SK-N-SH treated with all-trans-retinoic acid at 6 μM for 48 hours (cell line): ENCODE measurements at regions not wholly inside any gene's neighbourhood (a gene's known extent, or its start where the extent isn't known, plus 50 kb on each side); places are given as distances from the start of the nearest gene placed in this dataset.

Experiments
- ATAC-seq: fragments of 200-7000 bp; cut with Tn5 transposase; 3 replicates; pipeline ENCODE4 v1.9.1; 2020; ENCODE audit warnings: mild to moderate bottlenecking, moderate library complexity
- ARNTL ChIP-seq: fragments of 450-650 bp; formaldehyde crosslinking; IDR thresholded peaks from 2 replicates; pipeline ENCODE4 v1.5.0; 2020; ENCODE audit warnings: low read depth, mild to moderate bottlenecking, moderate library complexity, borderline replicate concordance
- BACH2 ChIP-seq: fragments of 250-450 bp; sonication (Bioruptor Pico); IDR thresholded peaks from 2 replicates; pipeline ENCODE4 v1.9.0; 2021; ENCODE audit warnings: mild to moderate bottlenecking, borderline replicate concordance
- CREB5 ChIP-seq: fragments of 250-450 bp; sonication (Bioruptor Pico); IDR thresholded peaks from 2 replicates; pipeline ENCODE4 v1.5.1; 2020; ENCODE audit warnings: low read depth, mild to moderate bottlenecking, moderate library complexity
- CSDC2 ChIP-seq: fragments of 250-450 bp; sonication (Bioruptor Pico); IDR thresholded peaks from 2 replicates; pipeline ENCODE4 v1.5.0; 2020; ENCODE audit warnings: mild to moderate bottlenecking, moderate library complexity
- CSRNP3 ChIP-seq: fragments of 250-450 bp; sonication (Bioruptor Pico); IDR thresholded peaks from 2 replicates; pipeline ENCODE4 v1.5.1; 2021; ENCODE audit warnings: mild to moderate bottlenecking, moderate library complexity
- ESRRG ChIP-seq: fragments of 250-450 bp; sonication (Bioruptor Pico); IDR thresholded peaks from 2 replicates; pipeline ENCODE4 v1.6.1; 2021; ENCODE audit warnings: mild to moderate bottlenecking
- GLIS3 ChIP-seq: fragments of 250-450 bp; sonication (Bioruptor Pico); IDR thresholded peaks from 2 replicates; pipeline ENCODE4 v1.5.0; 2020; ENCODE audit warnings: mild to moderate bottlenecking, moderate library complexity
- ISL1 ChIP-seq: fragments of 250-450 bp; sonication (Bioruptor Pico); IDR thresholded peaks from 2 replicates; pipeline ENCODE4 v2.1.2; 2022; ENCODE audit warnings: mild to moderate bottlenecking, moderate library complexity
- OSR1 ChIP-seq: fragments of 250-450 bp; sonication (Bioruptor Pico); IDR thresholded peaks from 2 replicates; pipeline ENCODE4 v1.8.0; 2022; ENCODE audit warnings: moderate library complexity, mild to moderate bottlenecking, inconsistent platforms
- PATZ1 ChIP-seq: fragments of 250-450 bp; sonication (Bioruptor Pico); IDR thresholded peaks from 2 replicates; pipeline ENCODE4 v1.8.0; 2020; ENCODE audit warnings: mild to moderate bottlenecking, moderate library complexity, borderline replicate concordance
- POU6F1 ChIP-seq: fragments of 250-450 bp; sonication (Bioruptor Pico); IDR thresholded peaks from 2 replicates; pipeline ENCODE4 v1.8.0; 2021; ENCODE audit warnings: low read depth, mild to moderate bottlenecking, moderate library complexity, borderline replicate concordance
- RARB ChIP-seq: fragments of 250-450 bp; sonication (Bioruptor Pico); IDR thresholded peaks from 2 replicates; pipeline ENCODE4 v1.8.0; 2021; ENCODE audit warnings: mild to moderate bottlenecking, moderate library complexity
- SNAI2 ChIP-seq: fragments of 250-450 bp; sonication (Bioruptor Pico); IDR thresholded peaks from 2 replicates; pipeline ENCODE4 v1.5.0; 2020; ENCODE audit warnings: mild to moderate bottlenecking, moderate library complexity
- TCF4 ChIP-seq: fragments of 250-450 bp; sonication (Bioruptor Pico); IDR thresholded peaks from 2 replicates; pipeline ENCODE4 v1.8.0; 2021; ENCODE audit warnings: mild to moderate bottlenecking, moderate library complexity, borderline replicate concordance
- TSHZ2 ChIP-seq: fragments of 250-450 bp; sonication (Bioruptor Pico); IDR thresholded peaks from 2 replicates; pipeline ENCODE4 v1.5.0; 2020; ENCODE audit warnings: mild to moderate bottlenecking, moderate library complexity
- ZC3H10 ChIP-seq: fragments of 250-450 bp; sonication (Bioruptor Pico); IDR thresholded peaks from 2 replicates; pipeline ENCODE4 v1.5.1; 2021; ENCODE audit warnings: mild to moderate bottlenecking, moderate library complexity
- ZFP30 ChIP-seq: fragments of 450-650 bp; formaldehyde crosslinking; IDR thresholded peaks from 2 replicates; pipeline ENCODE4 v1.5.0; 2022; ENCODE audit warnings: mild to moderate bottlenecking, moderate library complexity
- ZNF565 ChIP-seq: fragments of 450-650 bp; formaldehyde crosslinking; conservative IDR thresholded peaks from 2 replicates; pipeline ENCODE4 v1.5.0; 2020; ENCODE audit warnings: low read depth, mild to moderate bottlenecking, moderate library complexity
- ZNF70 ChIP-seq: fragments of 450-650 bp; formaldehyde crosslinking; IDR thresholded peaks from 2 replicates; pipeline ENCODE4 v1.5.0; 2020; ENCODE audit warnings: mild to moderate bottlenecking, moderate library complexity
- ZNF8 ChIP-seq: fragments of 450-650 bp; formaldehyde crosslinking; IDR thresholded peaks from 2 replicates; pipeline ENCODE4 v1.5.0; 2020; ENCODE audit warnings: mild to moderate bottlenecking, moderate library complexity

GRCh38 chr13:40002016-40002415 is 346.6 kb downstream of the COG6 start:
- no peak for ATAC-seq

GRCh38 chr13:40013554-40013953 is 358.1 kb downstream of the COG6 start:
- ATAC-seq, result no peak
- TF ChIP-seq TSHZ2 (no peak), BACH2 (no peak), PATZ1 (CRISPR knock-in tag) (no peak)

More at GRCh38 chr13:40002016-40002415, 346.6 kb downstream of the COG6 start:
- TF ChIP-seq ISL1 (CRISPR knock-in tag) (no peak), CREB5 (CRISPR knock-in tag) (no peak), ZC3H10 (no peak), ZNF8 (CRISPR knock-in tag) (no peak), ZNF565 (CRISPR knock-in tag) (no peak), CSRNP3 (CRISPR knock-in tag) (no peak), RARB (CRISPR knock-in tag) (no peak), TSHZ2 (no peak), GLIS3 (CRISPR knock-in tag) (no peak), ESRRG (CRISPR knock-in tag) (no peak), ARNTL (no peak), CSDC2 (CRISPR knock-in tag) (no peak), TCF4 (CRISPR knock-in tag) (no peak), PATZ1 (CRISPR knock-in tag) (no peak), SNAI2 (no peak), OSR1 (no peak), POU6F1 (no peak), ZNF70 (CRISPR knock-in tag) (no peak), ZFP30 (no peak)
